HEK293T (cell line): ENCODE measurements at regions not wholly inside any gene's neighbourhood (a gene's known extent, or its start where the extent isn't known, plus 50 kb on each side); places are given as distances from the start of the nearest gene placed in this dataset.

Experiments used
- CTCF ChIA-PET: fragments of 350-600 bp; formaldehyde crosslinking; extraction: SDS; loops from one replicate; lab custom pipeline; 2021; ENCODE audit warnings: antibody characterized with exemption, inconsistent platforms; lab: Yijun Ruan, JAX
- POLR2A ChIA-PET: fragments of 350-600 bp; formaldehyde crosslinking; extraction: SDS; loops from one replicate; lab custom pipeline; 2020; ENCODE audit warnings: antibody characterized with exemption, inconsistent platforms; lab: Yijun Ruan, JAX
- DNase-seq: peaks from one replicate; pipeline ENCODE4 v3.0.0; 2012; ENCODE audit warnings: mixed read lengths; ENCODE audit errors: extremely low spot score
- ARNT ChIP-seq: fragments of 450-650 bp; IDR thresholded peaks from 2 replicates; pipeline ENCODE4 v1.6.1; 2017; ENCODE audit warnings: mild to moderate bottlenecking
- BHLHE40 ChIP-seq: fragments of 450-650 bp; IDR thresholded peaks from 2 replicates; pipeline ENCODE4 v1.6.1; 2016; ENCODE audit warnings: mild to moderate bottlenecking, moderate library complexity, borderline replicate concordance
- CTBP1 ChIP-seq: fragments of 450-650 bp; IDR thresholded peaks from 2 replicates; pipeline ENCODE4 v1.6.1; 2016; ENCODE audit warnings: borderline replicate concordance
- ELF4 ChIP-seq: fragments of 450-650 bp; IDR thresholded peaks from 2 replicates; pipeline ENCODE4 v1.6.1; 2017; ENCODE audit warnings: antibody characterized with exemption
- FOXA1 ChIP-seq: fragments of 450-650 bp; IDR thresholded peaks from 2 replicates; pipeline ENCODE4 v1.6.1; 2016; ENCODE audit warnings: mild to moderate bottlenecking
- FOXK2 ChIP-seq: fragments of 450-650 bp; IDR thresholded peaks from 2 replicates; pipeline ENCODE4 v1.6.1; 2016; ENCODE audit warnings: mild to moderate bottlenecking
- FOXM1 ChIP-seq: fragments of 450-650 bp; IDR thresholded peaks from 2 replicates; pipeline ENCODE4 v1.6.1; 2017; ENCODE audit warnings: mild to moderate bottlenecking, borderline replicate concordance
- HDGF ChIP-seq: fragments of 450-650 bp; IDR thresholded peaks from 2 replicates; pipeline ENCODE4 v1.6.1; 2017; ENCODE audit warnings: antibody characterized with exemption, borderline replicate concordance
- L3MBTL2 ChIP-seq: fragments of 450-650 bp; conservative IDR thresholded peaks from 2 replicates; pipeline ENCODE4 v1.6.1; 2016; ENCODE audit warnings: mild to moderate bottlenecking
- LEF1 ChIP-seq: fragments of 450-650 bp; IDR thresholded peaks from 2 replicates; pipeline ENCODE4 v1.6.1; 2017; ENCODE audit warnings: mild to moderate bottlenecking, borderline replicate concordance
- NFRKB ChIP-seq: fragments of 450-650 bp; IDR thresholded peaks from 2 replicates; pipeline ENCODE4 v1.6.1; 2016; ENCODE audit warnings: mild to moderate bottlenecking, moderate library complexity
- SP1 ChIP-seq: fragments of 450-650 bp; IDR thresholded peaks from 2 replicates; pipeline ENCODE4 v1.6.1; 2017
- SUZ12 ChIP-seq: fragments of 450-650 bp; IDR thresholded peaks from 2 replicates; pipeline ENCODE4 v1.6.1; 2016; ENCODE audit warnings: mild to moderate bottlenecking
- TARDBP ChIP-seq: fragments of 450-650 bp; IDR thresholded peaks from 2 replicates; pipeline ENCODE4 v1.6.1; 2016
- ZNF384 ChIP-seq: fragments of 450-650 bp; IDR thresholded peaks from 2 replicates; pipeline ENCODE4 v1.6.1; 2016
- TF ChIP-seq, protein P1 (sequence below): fragments of 450-650 bp; IDR thresholded peaks from 2 replicates; pipeline ENCODE4 v1.6.1; 2016

DNA sequence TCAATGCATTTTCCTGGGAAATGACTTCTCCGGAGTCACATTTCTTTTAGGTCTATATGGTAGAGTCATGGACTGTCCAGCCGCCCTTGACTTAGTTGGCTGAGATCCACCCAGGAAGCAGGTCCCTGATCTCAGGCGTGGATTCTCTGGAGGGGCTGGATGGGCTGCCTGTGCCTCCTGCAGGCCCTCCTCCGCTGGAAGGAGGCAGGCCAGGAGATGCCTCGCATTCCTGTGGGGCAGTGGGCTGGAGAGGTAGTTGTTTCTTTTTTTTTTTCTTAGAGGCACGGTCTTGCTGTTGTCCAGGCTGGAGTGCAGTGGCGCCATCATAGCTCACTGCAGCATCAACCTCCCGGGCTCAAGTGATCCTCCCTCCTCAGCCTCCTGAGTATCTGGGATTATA, 129.0 kb upstream of the MYCN start:
- POLR2A ChIA-PET, result no interaction called here
- DNase-seq, result no peak
- TF ChIP-seq, protein P1, sequence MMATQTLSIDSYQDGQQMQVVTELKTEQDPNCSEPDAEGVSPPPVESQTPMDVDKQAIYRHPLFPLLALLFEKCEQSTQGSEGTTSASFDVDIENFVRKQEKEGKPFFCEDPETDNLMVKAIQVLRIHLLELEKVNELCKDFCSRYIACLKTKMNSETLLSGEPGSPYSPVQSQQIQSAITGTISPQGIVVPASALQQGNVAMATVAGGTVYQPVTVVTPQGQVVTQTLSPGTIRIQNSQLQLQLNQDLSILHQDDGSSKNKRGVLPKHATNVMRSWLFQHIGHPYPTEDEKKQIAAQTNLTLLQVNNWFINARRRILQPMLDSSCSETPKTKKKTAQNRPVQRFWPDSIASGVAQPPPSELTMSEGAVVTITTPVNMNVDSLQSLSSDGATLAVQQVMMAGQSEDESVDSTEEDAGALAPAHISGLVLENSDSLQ, result no peak
- TF ChIP-seq SUZ12, result no peak
- no peak for TF ChIP-seq LEF1
- TF ChIP-seq FOXM1, result no peak
- CTCF ChIA-PET, result no interaction called here

DNA sequence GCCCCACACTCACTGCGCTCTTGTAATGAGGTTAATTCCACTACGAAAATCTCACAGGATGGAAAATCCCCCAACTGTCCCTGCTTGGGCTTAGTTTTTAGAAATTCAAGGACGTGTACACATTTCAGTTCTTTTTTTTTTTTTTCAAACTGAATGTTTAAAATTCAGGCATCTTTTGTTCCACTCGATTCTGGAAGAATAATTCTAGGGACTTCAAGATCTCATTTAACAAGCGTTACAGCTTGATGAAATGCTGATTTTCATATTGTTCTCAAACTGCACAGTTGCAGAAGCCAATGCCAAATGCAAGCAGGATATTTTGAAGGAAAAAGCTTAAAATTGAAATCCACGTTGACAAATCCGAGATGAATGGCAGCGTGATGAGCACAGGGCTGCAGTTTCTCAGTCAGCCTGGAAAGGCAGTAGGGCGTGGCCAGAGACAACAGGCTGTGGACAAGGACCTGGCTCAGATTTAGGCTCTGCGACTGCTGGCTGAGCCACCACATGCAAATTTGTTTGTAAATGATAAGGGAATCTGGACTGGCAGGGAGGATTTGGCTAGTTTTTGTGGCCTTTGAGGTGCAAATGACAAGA, 128.1 kb upstream of the MYCN start:
- ChIA-PET POLR2A (no interaction called here), CTCF (no interaction called here)
- TF ChIP-seq LEF1 (no peak), NFRKB (no peak), SP1 (no peak), ELF4 (no peak), BHLHE40 (no peak), TARDBP (no peak), L3MBTL2 (no peak), FOXK2 (no peak), CTBP1 (no peak), FOXA1 (no peak)
- DNase-seq, result no peak

DNA sequence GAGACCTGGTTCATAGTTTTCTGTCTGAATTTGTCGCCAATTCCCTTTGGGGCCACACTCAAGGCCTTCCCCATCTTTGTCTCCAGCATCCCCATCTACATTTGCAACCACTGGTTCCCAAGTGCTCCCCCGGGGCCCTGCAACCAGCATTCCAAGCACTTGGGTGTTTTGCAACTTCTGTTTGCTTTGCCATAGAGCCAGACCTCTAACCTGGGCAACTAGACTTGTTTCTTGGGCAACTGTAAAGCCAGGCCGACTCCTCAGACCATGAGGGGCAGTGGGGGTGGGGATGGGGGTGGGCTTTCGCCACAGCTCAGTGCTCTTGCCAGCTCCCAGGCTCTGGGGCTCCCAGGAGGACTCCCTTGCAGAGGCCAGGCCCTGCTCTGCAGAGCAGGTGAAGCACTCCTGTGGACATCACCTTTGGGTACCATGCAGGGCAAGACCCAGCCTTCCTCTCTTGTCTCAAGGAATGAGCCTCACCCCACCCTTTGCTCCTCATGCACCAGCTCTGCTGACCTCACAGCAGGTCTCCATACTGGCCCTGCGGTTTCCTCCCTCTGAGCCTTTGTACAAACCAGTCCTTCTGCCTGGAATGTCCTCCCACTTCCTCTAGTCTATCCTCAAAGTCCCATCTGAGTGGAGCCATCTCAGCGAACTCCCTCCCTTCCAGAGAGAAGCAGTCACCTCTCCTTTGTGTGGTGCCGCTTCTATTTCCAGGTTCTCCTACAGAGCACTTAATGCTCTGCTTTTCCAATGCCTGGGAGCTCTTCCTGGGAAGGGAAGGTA, 126.7 kb upstream of the MYCN start:
- CTCF ChIA-PET, result no interaction called here
- DNase-seq, result no peak
- POLR2A ChIA-PET, result no interaction called here

GRCh38 chr2:15814403-15814802, 125.9 kb upstream of the MYCN start:
- CTCF ChIA-PET, result no interaction called here
- POLR2A ChIA-PET, result no interaction called here
- no peak for DNase-seq
- TF ChIP-seq LEF1, result no peak
- no peak for TF ChIP-seq FOXM1
- TF ChIP-seq ARNT, result no peak
- TF ChIP-seq SUZ12, result no peak
- no peak for TF ChIP-seq NFRKB
- TF ChIP-seq, protein P1, result no peak

More for the DNA sequence above, 126.7 kb upstream of the MYCN start:
- TF ChIP-seq ELF4 (no peak), LEF1 (no peak), HDGF (no peak), TARDBP (no peak), BHLHE40 (no peak), FOXM1 (no peak)
- TF ChIP-seq, protein P1, result no peak

- no peak for DNase-seq
- ChIA-PET POLR2A (no interaction called here), CTCF (no interaction called here)
- TF ChIP-seq FOXA1, result no peak
- no peak for TF ChIP-seq SP1
- no peak for TF ChIP-seq TARDBP
- no peak for TF ChIP-seq FOXM1
- no peak for TF ChIP-seq ZNF384
- TF ChIP-seq, protein P1, result no peak
- TF ChIP-seq ARNT, result no peak
- TF ChIP-seq ELF4, result no peak
- TF ChIP-seq NFRKB, result no peak
- TF ChIP-seq FOXK2, result no peak
- no peak for TF ChIP-seq BHLHE40
- no peak for TF ChIP-seq L3MBTL2
- no peak for TF ChIP-seq CTBP1
These were observed 125.4 kb upstream of the MYCN start for GRCh38 chr2:15814946-15815345.

- no peak for DNase-seq
- POLR2A ChIA-PET, result no interaction called here
- CTCF ChIA-PET, result no interaction called here
- TF ChIP-seq CTBP1, result no peak
- TF ChIP-seq SUZ12, result no peak
- no peak for TF ChIP-seq TARDBP
- no peak for TF ChIP-seq BHLHE40
- TF ChIP-seq FOXA1, result no peak
- TF ChIP-seq, protein P1, result no peak
- no peak for TF ChIP-seq LEF1
These were observed 124.1 kb upstream of the MYCN start for GRCh38 chr2:15816226-15816625.
